SW 1271 (cell line): ENCODE measurements at regions not wholly inside any gene's neighbourhood (a gene's known extent, or its start where the extent isn't known, plus 50 kb on each side); places are given as distances from the start of the nearest gene placed in this dataset.
"Not testable (repeated sequence)": the region's sequence is repeated elsewhere in the genome, so short reads cannot be mapped to it uniquely, and the experiment has no call there.

ENCODE experiments used
- DNase-seq, 2 experiments: peaks; one replicate each; lab custom pipeline; 2025; lab: John Stamatoyannopoulos, UW

- no peak for DNase-seq
Observed at GRCh38 chr12:104906695-104907094, 51.4 kb downstream of the SLC41A2 start.

GRCh38 chr12:104905446-104905845 is 52.6 kb downstream of the SLC41A2 start:
- not testable (repeated sequence) for DNase-seq

- no peak for DNase-seq
Observed at GRCh38 chr12:104903648-104904423, 54.3 kb downstream of the SLC41A2 start.

GRCh38 chr12:104902125-104902524 is 56.0 kb downstream of the SLC41A2 start:
- no peak for DNase-seq

- DNase-seq, result no peak
Observed at GRCh38 chr12:104896710-104897109, 61.4 kb downstream of the SLC41A2 start.

GRCh38 chr12:104896146-104896545 is 61.9 kb downstream of the SLC41A2 start:
- no peak for DNase-seq

GRCh38 chr12:104895415-104895814 is 62.7 kb downstream of the SLC41A2 start:
- no peak for DNase-seq

GRCh38 chr12:104890476-104891096 is 67.5 kb downstream of the SLC41A2 start:
- DNase-seq, result no peak

GRCh38 chr12:104889735-104890134 is 68.4 kb downstream of the SLC41A2 start:
- DNase-seq, result no peak

GRCh38 chr12:104888892-104889291 is 69.2 kb downstream of the SLC41A2 start:
- DNase-seq, result no peak

GRCh38 chr12:104888481-104888880 is 69.6 kb downstream of the SLC41A2 start:
- no peak for DNase-seq

GRCh38 chr12:104887452-104887851 is 70.6 kb downstream of the SLC41A2 start:
- DNase-seq, result no peak

GRCh38 chr12:104886418-104887401 is 71.4 kb downstream of the SLC41A2 start:
- no peak for DNase-seq

GRCh38 chr12:104878858-104879257 is 79.2 kb downstream of the SLC41A2 start:
- not testable (repeated sequence) for DNase-seq

GRCh38 chr12:104877103-104877705 is 80.9 kb downstream of the SLC41A2 start:
- peak in 1 of 2 experiments; percentile 55 for DNase-seq

GRCh38 chr12:104873374-104873773 is 84.7 kb downstream of the SLC41A2 start:
- DNase-seq, result no peak

GRCh38 chr12:104870797-104871196 is 87.3 kb downstream of the SLC41A2 start:
- no peak for DNase-seq

GRCh38 chr12:104866291-104866690 is 91.8 kb downstream of the SLC41A2 start:
- DNase-seq, result no peak

- no peak for DNase-seq
Observed at GRCh38 chr12:104865080-104865479, 93.0 kb downstream of the SLC41A2 start.

- no peak for DNase-seq
Observed at GRCh38 chr12:104864668-104865067, 93.4 kb downstream of the SLC41A2 start.

GRCh38 chr12:104863296-104863948 is 94.7 kb downstream of the SLC41A2 start:
- no peak for DNase-seq
